ENCODE measurements at regions not wholly inside any gene's neighbourhood (a gene's known extent, or its start where the extent isn't known, plus 50 kb on each side); places are given as distances from the start of the nearest gene placed in this dataset.

GRCh38 chr11:128299132-128299726, 288.1 kb downstream of the ETS1 start:
- DNase-seq: no peak

GRCh38 chr11:128298271-128298670, 289.1 kb downstream of the ETS1 start:
- DNase-seq: no peak

- DNase-seq: no peak
Observed at GRCh38 chr11:128297805-128298204, 289.6 kb downstream of the ETS1 start.

GRCh38 chr11:128297091-128297651, 290.2 kb downstream of the ETS1 start:
- DNase-seq: no peak

GRCh38 chr11:128294671-128295050, 292.7 kb downstream of the ETS1 start:
- no peak for DNase-seq

- no peak for DNase-seq
Observed at GRCh38 chr11:128294001-128294670, 293.2 kb downstream of the ETS1 start.

GRCh38 chr11:128291835-128292234, 295.5 kb downstream of the ETS1 start:
- no peak for DNase-seq

GRCh38 chr11:128291007-128291406, 296.4 kb downstream of the ETS1 start:
- DNase-seq: no peak

GRCh38 chr11:128290106-128290840, 297.1 kb downstream of the ETS1 start:
- no peak for DNase-seq

- DNase-seq: no peak
Observed at GRCh38 chr11:128289048-128289447, 298.3 kb downstream of the ETS1 start.

GRCh38 chr11:128288368-128288767, 299.0 kb downstream of the ETS1 start:
- no peak for DNase-seq

GRCh38 chr11:128285321-128285720, 302.0 kb downstream of the ETS1 start:
- DNase-seq: no peak

- DNase-seq: no peak
Observed at GRCh38 chr11:128284634-128285033, 302.7 kb downstream of the ETS1 start.

- no peak for DNase-seq
Observed at GRCh38 chr11:128283451-128283850, 303.9 kb downstream of the ETS1 start.

GRCh38 chr11:128282053-128282452, 305.3 kb downstream of the ETS1 start:
- DNase-seq: no peak

GRCh38 chr11:128279866-128280265, 307.5 kb downstream of the ETS1 start:
- DNase-seq: no peak

- DNase-seq: no peak
Observed at GRCh38 chr11:128273736-128274135, 313.6 kb downstream of the ETS1 start.

- DNase-seq: no peak
Observed at GRCh38 chr11:128271401-128271800, 316.0 kb downstream of the ETS1 start.

- no peak for DNase-seq
Observed at GRCh38 chr11:128269466-128269865, 317.9 kb downstream of the ETS1 start.

GRCh38 chr11:128266893-128267292, 320.5 kb downstream of the ETS1 start:
- DNase-seq: no peak

- no peak for DNase-seq
Observed at GRCh38 chr11:128262463-128263345, 324.7 kb downstream of the ETS1 start.

GRCh38 chr11:128261011-128261421, 326.3 kb downstream of the ETS1 start:
- DNase-seq: no peak

GRCh38 chr11:128260398-128260797, 327.0 kb downstream of the ETS1 start:
- no peak for DNase-seq
